ACC112 (cell line): ENCODE measurements at regions not wholly inside any gene's neighbourhood (a gene's known extent, or its start where the extent isn't known, plus 50 kb on each side); places are given as distances from the start of the nearest gene placed in this dataset.
A peak's percentile ranks its signal among the peaks of the same experiment; 100 is the strongest.

Source experiments
- H2AFZ ChIP-seq: fragments of 200-600 bp; sonication (generic); one replicate; pipeline ENCODE4 v1.6.0; 2017; ENCODE audit warnings: antibody characterized with exemption, low read length; ENCODE audit not compliant: unreplicated experiment
- H3K27ac ChIP-seq: fragments of 200-600 bp; sonication (generic); 2 replicates; pipeline ENCODE4 v1.5.1; 2014; ENCODE audit warnings: low read depth, mild to moderate bottlenecking, antibody characterized with exemption, low read length, moderate library complexity
- H3K27me3 ChIP-seq: fragments of 200-600 bp; sonication (generic); 2 replicates; pipeline ENCODE4 v1.6.1; 2014; ENCODE audit warnings: mild to moderate bottlenecking, antibody characterized with exemption, low read length, moderate library complexity, mixed read lengths; ENCODE audit not compliant: insufficient read depth
- H3K36me3 ChIP-seq: fragments of 200-600 bp; sonication (generic); 2 replicates; pipeline ENCODE4 v1.6.1; 2016; ENCODE audit warnings: mild to moderate bottlenecking, antibody characterized with exemption, low read length, moderate library complexity, mixed read lengths; ENCODE audit not compliant: insufficient read depth
- H3K4me1 ChIP-seq: fragments of 200-600 bp; sonication (generic); one replicate; pipeline ENCODE4 v1.6.1; 2016; ENCODE audit warnings: low read length, mixed read lengths; ENCODE audit not compliant: insufficient read depth, unreplicated experiment, control insufficient read depth
- H3K4me3 ChIP-seq: fragments of 200-600 bp; sonication (generic); 2 replicates; pipeline ENCODE4 v1.5.1; 2014; ENCODE audit warnings: mild to moderate bottlenecking, low read depth, low read length
- H3K79me2 ChIP-seq: fragments of 200-600 bp; sonication (generic); one replicate; pipeline ENCODE4 v1.6.0; 2016; ENCODE audit warnings: low read length; ENCODE audit not compliant: control insufficient read depth, unreplicated experiment, insufficient read depth

DNA sequence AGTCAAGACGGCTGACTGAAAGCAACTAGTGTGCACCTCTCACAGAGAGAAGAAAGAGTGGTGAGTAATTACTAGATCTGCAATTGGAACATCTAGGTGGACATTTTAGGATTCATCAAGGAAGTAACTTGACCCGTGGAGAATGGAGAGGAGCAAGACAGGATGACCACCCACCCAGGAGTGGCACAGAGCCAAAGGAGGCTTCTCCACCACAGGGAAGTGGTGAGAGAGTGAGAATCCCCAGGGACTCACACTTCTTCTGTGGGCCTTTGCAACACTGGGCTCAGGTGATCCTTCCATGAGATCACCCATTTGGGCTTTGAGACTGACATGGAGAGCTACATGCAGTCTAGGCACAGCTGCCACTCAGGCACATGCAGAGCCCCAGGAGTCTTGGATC, 132.8 kb upstream of the GALNT5 start:
- Histone ChIP-seq H3K27me3 (no peaks in the 10 kb centered on the region), H2AFZ (no peak overlapping the region), H3K4me1 (no peaks in the 10 kb centered on the region), H3K27ac (no peak overlapping the region), H3K36me3 (no peaks in the 10 kb centered on the region; the same call in 1 of the 2 replicates), H3K79me2 (no peaks in the 10 kb centered on the region), H3K4me3 (no peak overlapping the region)

DNA sequence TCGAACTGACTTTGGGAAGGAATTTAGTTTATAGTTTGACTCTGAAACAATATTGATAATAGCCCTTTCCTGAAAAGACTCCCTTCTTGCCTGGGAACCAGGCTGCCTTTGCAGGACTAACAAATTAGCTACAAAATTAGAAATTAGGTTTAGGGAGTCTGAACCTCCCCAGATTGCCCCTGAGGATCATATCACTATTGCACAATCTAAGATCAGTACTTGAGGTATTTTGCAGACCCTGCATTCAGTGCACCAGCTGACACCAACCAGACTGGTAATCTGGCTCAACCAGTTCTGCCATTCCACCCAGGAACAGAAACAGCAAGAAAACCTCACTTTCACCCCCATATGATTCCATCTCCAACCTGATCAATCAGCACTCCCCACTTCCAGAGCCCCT, 131.8 kb upstream of the GALNT5 start:
- Histone ChIP-seq H3K36me3 (no peaks in the 10 kb centered on the region; the same call in 1 of the 2 replicates), H3K79me2 (no peaks in the 10 kb centered on the region)

DNA sequence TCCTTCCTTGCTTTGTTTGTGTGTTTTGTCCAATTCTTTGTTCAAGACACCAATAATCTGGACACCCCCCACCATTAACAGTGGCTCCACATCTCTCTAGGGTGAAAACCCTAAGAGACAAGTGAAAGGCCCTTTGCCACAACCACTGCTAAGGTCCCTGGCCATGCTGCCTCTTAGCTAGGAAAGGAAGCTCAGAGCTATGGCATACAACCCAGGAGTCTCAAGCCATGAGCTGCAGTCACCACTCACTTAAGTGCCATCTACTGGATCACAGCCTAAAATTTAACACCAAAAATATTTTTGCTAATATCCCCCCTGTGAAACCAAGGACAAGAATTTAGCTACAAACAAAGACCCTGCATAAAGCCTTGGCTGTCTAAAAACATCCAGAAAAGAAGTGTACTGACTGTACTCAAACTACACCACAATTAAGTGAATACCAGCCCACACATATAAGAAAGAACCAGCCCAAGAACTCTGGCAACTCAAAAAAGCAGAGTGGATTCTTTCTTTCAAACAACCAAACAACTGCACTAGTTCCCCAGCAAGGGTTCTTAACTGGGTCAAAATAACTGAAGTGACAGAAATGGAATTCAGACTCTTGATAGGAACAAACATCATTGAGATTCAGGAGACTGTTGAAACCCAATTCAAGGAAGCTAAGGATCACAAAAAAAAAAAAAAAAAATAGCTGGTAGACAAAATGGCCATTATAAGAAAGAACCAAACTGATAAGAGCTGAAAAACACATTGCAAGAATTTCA, 130.1 kb upstream of the GALNT5 start:
- H3K27me3 ChIP-seq = no peaks in the 10 kb centered on the region
- H2AFZ ChIP-seq = peak overlapping the region; percentile 43
- no peaks in the 10 kb centered on the region for H3K79me2 ChIP-seq
- H3K4me3 ChIP-seq = no peak overlapping the region
- no peaks in the 10 kb centered on the region for H3K4me1 ChIP-seq
- no peaks in the 10 kb centered on the region; the same call in 1 of the 2 replicates for H3K36me3 ChIP-seq
- no peak overlapping the region for H3K27ac ChIP-seq

More for the DNA sequence above, 131.8 kb upstream of the GALNT5 start:
- H3K4me3 ChIP-seq = no peak overlapping the region
- H3K27ac ChIP-seq = no peak overlapping the region
- no peaks in the 10 kb centered on the region for H3K27me3 ChIP-seq
- no peaks in the 10 kb centered on the region for H3K4me1 ChIP-seq
- no peak overlapping the region for H2AFZ ChIP-seq

DNA sequence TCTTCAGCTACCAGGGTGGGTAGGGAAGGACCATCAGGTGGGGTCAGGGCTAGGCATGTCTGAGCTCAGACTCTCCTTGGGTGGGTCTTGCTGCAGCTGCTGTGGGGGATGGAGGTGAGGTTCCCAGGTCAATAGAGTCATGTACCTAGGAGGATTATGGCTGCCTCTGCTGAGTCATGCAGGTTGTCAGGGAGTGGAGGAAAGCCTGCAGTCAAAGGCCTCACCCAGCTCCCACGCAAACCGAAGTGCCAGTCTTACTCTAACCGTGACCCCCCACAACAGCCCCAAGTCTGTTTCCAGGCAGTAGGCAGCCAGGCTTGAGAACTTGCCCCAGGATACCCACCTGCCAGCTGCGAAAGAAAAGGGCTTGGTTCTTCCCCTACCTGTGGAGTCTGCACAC, 113.6 kb upstream of the GALNT5 start:
- H3K27ac ChIP-seq = no peak overlapping the region
- H3K79me2 ChIP-seq = no peaks in the 10 kb centered on the region
- H2AFZ ChIP-seq = no peak overlapping the region
- no peaks in the 10 kb centered on the region for H3K27me3 ChIP-seq
- H3K4me1 ChIP-seq = no peaks in the 10 kb centered on the region
- H3K4me3 ChIP-seq = no peak overlapping the region
- no peaks in the 10 kb centered on the region for H3K36me3 ChIP-seq

DNA sequence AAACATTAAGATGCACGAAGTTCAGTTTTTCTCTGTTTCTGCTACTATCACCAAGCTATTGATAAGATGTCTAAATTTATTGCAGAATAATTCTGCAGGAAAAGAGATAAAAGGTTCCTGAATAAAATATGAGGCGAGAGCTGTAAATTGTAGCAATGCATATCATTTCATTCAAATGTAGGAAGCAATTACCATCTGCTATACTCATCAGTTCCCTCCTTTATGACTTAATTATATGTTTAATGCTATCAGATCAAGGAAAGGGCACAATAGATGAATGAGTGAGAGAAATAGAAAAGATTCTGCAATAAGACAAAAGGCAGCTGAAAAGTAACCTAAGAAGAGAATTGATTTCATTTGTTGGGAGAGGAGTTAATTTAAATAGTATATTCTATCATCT, 108.2 kb upstream of the GALNT5 start:
- Histone ChIP-seq H3K79me2 (no peaks in the 10 kb centered on the region), H3K4me1 (peaks cover 20% of the 10 kb centered on the region), H3K27me3 (no peaks in the 10 kb centered on the region), H3K4me3 (no peak overlapping the region), H3K27ac (no peak overlapping the region), H3K36me3 (no peaks in the 10 kb centered on the region), H2AFZ (peak overlapping the region; percentile 73)

DNA sequence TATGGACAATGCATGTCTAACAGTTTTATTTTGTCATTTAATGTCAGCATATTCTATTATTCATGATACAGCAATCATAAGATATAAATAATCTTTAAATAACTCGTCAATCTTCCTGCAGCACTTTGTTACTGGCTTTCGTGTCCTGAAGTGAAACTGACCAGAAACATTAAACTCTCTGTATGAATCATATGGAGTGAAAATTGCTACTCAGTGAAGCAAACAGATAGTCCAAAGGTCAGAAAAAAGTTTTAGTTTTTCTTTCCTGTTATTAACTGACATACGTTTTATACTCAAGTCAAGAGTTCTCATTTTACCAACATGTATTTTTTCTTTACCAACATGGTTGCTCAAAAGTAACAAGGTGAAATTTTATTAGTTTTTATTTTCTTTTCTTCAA, 106.8 kb upstream of the GALNT5 start:
- H2AFZ ChIP-seq = peak overlapping the region; percentile 55
- H3K4me1 ChIP-seq = peaks cover 20% of the 10 kb centered on the region
- H3K4me3 ChIP-seq = no peak overlapping the region; the same call in 1 of the 2 replicates
- peak overlapping the region; percentile 65 for H3K27ac ChIP-seq
- H3K79me2 ChIP-seq = no peaks in the 10 kb centered on the region
- H3K27me3 ChIP-seq = no peaks in the 10 kb centered on the region
- no peaks in the 10 kb centered on the region for H3K36me3 ChIP-seq

DNA sequence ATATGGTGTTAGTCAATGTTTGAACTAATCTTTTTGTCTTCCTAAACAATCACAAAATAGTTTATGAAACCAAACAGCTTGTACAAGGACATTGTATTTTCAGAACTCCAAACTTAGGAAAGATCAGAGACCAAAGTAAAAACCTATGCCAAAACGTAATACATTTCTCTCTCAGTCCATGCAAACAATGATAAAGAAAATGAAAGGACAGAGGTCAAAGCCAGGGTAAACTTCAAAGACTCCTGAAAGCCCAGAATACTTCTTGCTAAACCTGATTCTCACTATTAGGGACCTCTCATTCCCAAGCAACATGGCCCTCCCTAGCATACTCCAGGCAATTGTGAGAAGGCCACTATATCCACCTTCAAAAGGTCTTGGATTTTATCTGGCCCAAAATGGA, 105.1 kb upstream of the GALNT5 start:
- H3K4me1 ChIP-seq = peaks cover 20% of the 10 kb centered on the region
- H3K27me3 ChIP-seq = no peaks in the 10 kb centered on the region
- H3K27ac ChIP-seq = no peak overlapping the region
- H2AFZ ChIP-seq = peak overlapping the region; percentile 69
- H3K4me3 ChIP-seq = no peak overlapping the region
- H3K36me3 ChIP-seq = no peaks in the 10 kb centered on the region
- no peaks in the 10 kb centered on the region for H3K79me2 ChIP-seq

DNA sequence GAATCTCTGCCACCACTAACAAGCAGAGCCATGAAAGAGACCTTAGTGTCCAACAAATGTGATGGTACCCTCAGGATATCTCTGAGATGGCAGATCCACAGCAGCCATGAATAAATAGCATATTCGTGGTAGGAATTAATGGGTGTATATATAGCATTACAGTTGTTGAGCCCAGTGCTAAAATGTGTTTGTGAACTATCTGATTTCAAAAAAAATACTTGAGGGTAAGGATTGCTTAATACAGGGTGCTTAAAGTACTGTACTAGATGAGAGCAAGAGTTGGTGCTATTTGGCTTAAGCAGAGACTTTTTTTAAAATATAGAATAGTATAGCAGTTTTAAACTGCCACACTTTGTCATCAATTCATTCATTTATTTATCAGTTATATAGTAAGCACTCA, 101.5 kb upstream of the GALNT5 start:
- no peaks in the 10 kb centered on the region for H3K27me3 ChIP-seq
- peaks cover 17% of the 10 kb centered on the region for H3K4me1 ChIP-seq
- H3K27ac ChIP-seq = no peak overlapping the region
- no peaks in the 10 kb centered on the region for H3K79me2 ChIP-seq
- no peaks in the 10 kb centered on the region for H3K36me3 ChIP-seq
- no peak overlapping the region for H2AFZ ChIP-seq
- H3K4me3 ChIP-seq = no peak overlapping the region

DNA sequence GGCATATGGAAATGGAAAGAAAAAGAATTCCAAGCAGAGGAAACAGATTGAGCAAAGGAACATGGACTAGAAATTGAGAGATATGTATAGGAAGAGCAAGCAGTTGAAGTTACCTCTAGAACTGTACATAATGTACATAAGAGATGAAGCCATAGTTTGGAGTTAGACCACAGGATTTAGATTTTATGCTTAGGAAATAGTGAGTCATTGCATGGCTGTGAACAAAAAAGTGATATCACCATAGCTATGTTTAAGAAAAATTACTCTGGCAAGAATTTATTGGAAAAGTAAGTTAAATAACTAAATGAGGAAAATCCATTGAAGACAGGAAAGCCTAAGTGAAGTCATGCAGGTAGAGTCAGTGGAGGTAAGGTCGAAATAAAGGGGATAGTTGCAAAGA, 99.4 kb upstream of the GALNT5 start:
- H3K27ac ChIP-seq = peak overlapping the region; percentile 71

DNA sequence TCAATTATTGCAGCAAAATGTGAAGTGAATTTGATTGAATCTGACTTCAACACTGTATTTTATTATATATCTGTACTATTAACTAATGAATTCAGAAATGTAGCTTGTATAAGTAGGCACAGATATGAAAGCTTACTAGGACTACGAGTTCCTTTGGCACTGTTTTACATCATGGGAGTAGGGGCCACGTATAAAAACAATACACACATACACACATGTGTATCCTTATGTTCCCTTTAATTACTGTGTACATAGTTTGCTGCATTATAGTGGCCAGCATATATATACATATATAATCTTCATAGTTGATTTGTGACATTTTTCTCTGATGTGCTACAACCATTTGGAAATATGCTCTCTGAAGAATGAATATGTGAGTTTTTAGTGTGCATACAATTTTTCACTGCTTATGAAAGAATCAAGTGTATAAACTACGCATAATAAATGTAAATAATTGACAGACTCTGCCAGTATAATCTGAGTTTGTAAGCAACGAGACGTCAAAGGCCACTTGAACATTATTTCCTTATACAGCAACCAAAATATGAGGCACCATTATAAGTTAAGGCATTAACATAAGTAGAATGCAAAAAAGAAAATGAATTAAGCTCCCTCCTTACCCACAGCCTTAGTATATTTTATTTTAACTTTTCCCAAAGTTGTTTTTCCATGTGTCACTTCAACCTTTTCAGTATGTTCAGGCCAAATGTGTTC, 98.1 kb upstream of the GALNT5 start:
- no peaks in the 10 kb centered on the region for H3K79me2 ChIP-seq
- no peak overlapping the region for H3K27ac ChIP-seq
- no peak overlapping the region for H3K4me3 ChIP-seq
- no peaks in the 10 kb centered on the region for H3K27me3 ChIP-seq
- H3K36me3 ChIP-seq = no peaks in the 10 kb centered on the region
- peaks cover 11% of the 10 kb centered on the region for H3K4me1 ChIP-seq
- peak overlapping the region; percentile 30 for H2AFZ ChIP-seq

More for the DNA sequence above, 99.4 kb upstream of the GALNT5 start:
- Histone ChIP-seq H3K36me3 (no peaks in the 10 kb centered on the region), H3K79me2 (no peaks in the 10 kb centered on the region), H3K4me3 (no peak overlapping the region), H3K27me3 (no peaks in the 10 kb centered on the region), H3K4me1 (peaks cover 11% of the 10 kb centered on the region), H2AFZ (peak overlapping the region; percentile 65)

DNA sequence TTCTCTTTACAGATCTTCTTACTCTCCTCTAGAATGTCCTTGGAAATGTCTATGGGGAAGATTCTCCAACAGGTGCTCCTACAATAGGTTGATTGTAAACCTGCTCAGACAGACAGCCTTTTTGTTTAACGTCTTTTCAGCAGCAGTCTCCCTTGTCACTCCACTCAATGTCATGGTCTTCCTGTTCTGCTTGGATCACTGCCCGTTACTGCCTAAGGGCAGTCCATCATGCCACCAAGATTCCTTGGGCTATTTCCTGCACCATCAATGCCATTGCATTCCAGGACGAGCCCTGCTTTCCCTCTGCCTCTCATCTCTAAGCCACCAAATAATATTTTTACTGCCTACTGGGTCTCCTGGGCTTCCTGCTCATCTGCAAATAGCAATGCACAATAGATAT, 97.4 kb upstream of the GALNT5 start:
- no peak overlapping the region for H2AFZ ChIP-seq

More for the DNA sequence above, 97.4 kb upstream of the GALNT5 start:
- Histone ChIP-seq H3K79me2 (no peaks in the 10 kb centered on the region), H3K4me3 (no peak overlapping the region), H3K36me3 (no peaks in the 10 kb centered on the region), H3K27ac (no peak overlapping the region), H3K4me1 (peaks cover 11% of the 10 kb centered on the region), H3K27me3 (no peaks in the 10 kb centered on the region)
